ENCODE measurements at regions not wholly inside any gene's neighbourhood (a gene's known extent, or its start where the extent isn't known, plus 50 kb on each side); places are given as distances from the start of the nearest gene placed in this dataset.

- no peak overlapping the region for H3K27ac ChIP-seq
- no peak for DNase-seq
- H3K27me3 ChIP-seq, result no peaks in the 10 kb centered on the region
- intact Hi-C loops (cut with DNase I), result no loop called here
- H3K36me3 ChIP-seq, result no peaks in the 10 kb centered on the region
- WGBS, 2 donors, result 97 to 98% methylated on average over 3 of the region's 3 CpGs
- ATAC-seq, result no peak
- no peak overlapping the region for H3K4me3 ChIP-seq
- TF ChIP-seq, protein P1, sequence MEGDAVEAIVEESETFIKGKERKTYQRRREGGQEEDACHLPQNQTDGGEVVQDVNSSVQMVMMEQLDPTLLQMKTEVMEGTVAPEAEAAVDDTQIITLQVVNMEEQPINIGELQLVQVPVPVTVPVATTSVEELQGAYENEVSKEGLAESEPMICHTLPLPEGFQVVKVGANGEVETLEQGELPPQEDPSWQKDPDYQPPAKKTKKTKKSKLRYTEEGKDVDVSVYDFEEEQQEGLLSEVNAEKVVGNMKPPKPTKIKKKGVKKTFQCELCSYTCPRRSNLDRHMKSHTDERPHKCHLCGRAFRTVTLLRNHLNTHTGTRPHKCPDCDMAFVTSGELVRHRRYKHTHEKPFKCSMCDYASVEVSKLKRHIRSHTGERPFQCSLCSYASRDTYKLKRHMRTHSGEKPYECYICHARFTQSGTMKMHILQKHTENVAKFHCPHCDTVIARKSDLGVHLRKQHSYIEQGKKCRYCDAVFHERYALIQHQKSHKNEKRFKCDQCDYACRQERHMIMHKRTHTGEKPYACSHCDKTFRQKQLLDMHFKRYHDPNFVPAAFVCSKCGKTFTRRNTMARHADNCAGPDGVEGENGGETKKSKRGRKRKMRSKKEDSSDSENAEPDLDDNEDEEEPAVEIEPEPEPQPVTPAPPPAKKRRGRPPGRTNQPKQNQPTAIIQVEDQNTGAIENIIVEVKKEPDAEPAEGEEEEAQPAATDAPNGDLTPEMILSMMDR (IDR thresholded peaks at IDR 0.05), result no peak
- no peaks in the 10 kb centered on the region for H3K4me1 ChIP-seq
- no peaks in the 10 kb centered on the region for H3K9me3 ChIP-seq
Observed at GRCh38 chr1:147379889-147380288, 137.4 kb downstream of the CHD1L start.

GRCh38 chr1:147384804-147385203 is 142.3 kb downstream of the CHD1L start:
- ATAC-seq, result no peak
- 42 to 49% methylated on average over 2 of the region's 2 CpGs for WGBS, 2 donors
- no peak overlapping the region for H3K4me3 ChIP-seq
- H3K27me3 ChIP-seq, result peaks cover 0 to 4% (median 0%) of the 10 kb centered on the region in 7 donors
- DNase-seq, result no peak
- no peaks in the 10 kb centered on the region for H3K36me3 ChIP-seq
- intact Hi-C loops (cut with DNase I), result loop anchor here in 2 of 10 donors (5.0 kb wide), 2 partner anchors 108 to 113 kb away; no protein-coding TSS in a partner anchor
- no peak overlapping the region for H3K27ac ChIP-seq
- no peaks in the 10 kb centered on the region for H3K9me3 ChIP-seq
- TF ChIP-seq, protein P1 (IDR thresholded peaks at IDR 0.05), result no peak
- no peaks in the 10 kb centered on the region for H3K4me1 ChIP-seq

DNA sequence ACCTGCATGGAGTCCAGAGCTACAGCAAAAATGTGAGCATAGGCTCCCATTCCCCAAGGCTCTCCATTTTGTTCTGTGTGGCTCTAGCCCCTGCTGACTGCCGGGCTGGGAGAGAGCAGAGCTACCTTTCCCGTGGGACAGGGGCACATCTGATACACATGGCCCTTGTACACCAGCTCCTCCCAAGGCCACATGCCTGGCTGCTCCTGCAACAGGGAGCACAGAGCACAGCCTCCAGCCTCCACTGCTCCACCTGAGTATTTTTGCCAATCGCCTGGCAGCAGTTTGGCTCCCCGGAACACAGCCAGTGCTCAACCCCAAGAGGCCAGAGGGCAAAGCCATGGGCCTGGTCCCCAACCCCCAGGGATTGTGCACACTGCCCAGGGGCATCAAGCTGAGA is 146.5 kb downstream of the CHD1L start:
- Histone ChIP-seq H3K4me3 (no peak overlapping the region), H3K4me1 (no peaks in the 10 kb centered on the region), H3K27ac (no peak overlapping the region), H3K9me3 (peaks cover 0 to 16% (median 2%) of the 10 kb centered on the region in 11 donors), H3K36me3 (no peaks in the 10 kb centered on the region), H3K27me3 (peaks cover 0 to 4% (median 0%) of the 10 kb centered on the region in 7 donors)
- intact Hi-C loops (cut with DNase I), result loop anchor here in 2 of 10 donors (5.0 kb wide), 2 partner anchors 112 to 117 kb away; no protein-coding TSS in a partner anchor
- 74 to 79% methylated on average over 4 of the region's 4 CpGs for WGBS, 2 donors
- TF ChIP-seq, protein P1 (IDR thresholded peaks at IDR 0.05), result no peak
- ATAC-seq, result no peak
- DNase-seq, result no peak

- Histone ChIP-seq H3K36me3 (no peaks in the 10 kb centered on the region), H3K27ac (no peak overlapping the region), H3K4me3 (no peak overlapping the region), H3K9me3 (peaks cover 0 to 16% (median 2%) of the 10 kb centered on the region in 11 donors), H3K27me3 (peaks cover 0 to 4% (median 0%) of the 10 kb centered on the region in 7 donors), H3K4me1 (no peaks in the 10 kb centered on the region)
- 76 to 79% methylated on average over 8 of the region's 8 CpGs for WGBS, 2 donors
- TF ChIP-seq, protein P1 (IDR thresholded peaks at IDR 0.05), result peak; percentile 22 to 71 (median 60)
- ATAC-seq (peak in 5 of 8 donors; percentile 17 to 56 (median 34)), DNase-seq (no peak)
- intact Hi-C loops (cut with DNase I), result loop anchor here in 8 of 10 donors (2.0 to 10.0 kb wide), 4 partner anchors 112 to 117 kb away; no protein-coding TSS in a partner anchor
Observed at GRCh38 chr1:147389532-147390184, 147.2 kb downstream of the CHD1L start.
